Urinary bladder (tissue), 3 donors: ENCODE measurements at regions not wholly inside any gene's neighbourhood (a gene's known extent, or its start where the extent isn't known, plus 50 kb on each side); places are given as distances from the start of the nearest gene placed in this dataset.

Source experiments
- DNase-seq: peaks from one replicate; pipeline ENCODE4 v3.0.0-alpha.2; 2015; ENCODE audit errors: extremely low spot score
- H3K27ac ChIP-seq: one replicate; pipeline ENCODE4 v1.5.1; 2013; ENCODE audit warnings: low read depth, mild to moderate bottlenecking, moderate library complexity
- H3K36me3 ChIP-seq: one replicate; pipeline ENCODE4 v1.6.1; 2013; ENCODE audit warnings: mild to moderate bottlenecking, moderate library complexity; ENCODE audit not compliant: insufficient read depth
- H3K4me1 ChIP-seq: one replicate; pipeline ENCODE4 v1.6.1; 2013; ENCODE audit warnings: mild to moderate bottlenecking, moderate library complexity; ENCODE audit not compliant: insufficient read depth
- H3K4me3 ChIP-seq: one replicate; pipeline ENCODE4 v1.5.1; 2013; ENCODE audit warnings: low read depth, low read length
- WGBS: extraction: QIAGEN DNeasy Blood & Tissue Kit; methylation state at CpG from one replicate; pipeline ENCODE4 v1.1.7; 2013; 5-methylcytosine and 5-hydroxymethylcytosine counted together
- donor health status: healthy with polysubstance abuse.
- donor health status: healthy.

- no peaks in the 10 kb centered on the region for H3K36me3 ChIP-seq
- no peak overlapping the region for H3K4me3 ChIP-seq
These were observed 84.8 kb downstream of the ING1 start for GRCh38 chr13:110798081-110798994.

GRCh38 chr13:110799246-110800236, 86.0 kb downstream of the ING1 start:
- H3K4me3 ChIP-seq: no peak overlapping the region
- H3K4me1 ChIP-seq: no peaks in the 10 kb centered on the region
- DNase-seq: peak; percentile 80
- H3K36me3 ChIP-seq: no peaks in the 10 kb centered on the region
- 30% methylated on average over 30 of the region's 30 CpGs for WGBS
- no peak overlapping the region for H3K27ac ChIP-seq

More at GRCh38 chr13:110798081-110798994, 84.8 kb downstream of the ING1 start:
- DNase-seq: no peak
- 86% methylated on average over 18 of the region's 18 CpGs for WGBS
- H3K4me1 ChIP-seq: no peaks in the 10 kb centered on the region
- H3K27ac ChIP-seq: no peak overlapping the region

GRCh38 chr13:110801044-110801443, 87.5 kb downstream of the ING1 start:
- Histone ChIP-seq H3K4me1 (no peaks in the 10 kb centered on the region), H3K36me3 (no peaks in the 10 kb centered on the region), H3K4me3 (no peak overlapping the region), H3K27ac (no peak overlapping the region)
- 68% methylated on average over 7 of the region's 7 CpGs for WGBS
- no peak for DNase-seq

- no peak overlapping the region for H3K27ac ChIP-seq
- peak; percentile 31 for DNase-seq
- H3K36me3 ChIP-seq: no peaks in the 10 kb centered on the region
- H3K4me3 ChIP-seq: no peak overlapping the region
- H3K4me1 ChIP-seq: no peaks in the 10 kb centered on the region
- WGBS: 40% methylated on average over 5 of the region's 5 CpGs
These were observed 88.8 kb downstream of the ING1 start for GRCh38 chr13:110802260-110802659.

GRCh38 chr13:110806636-110807035, 93.1 kb downstream of the ING1 start:
- Histone ChIP-seq H3K4me1 (no peaks in the 10 kb centered on the region), H3K27ac (no peak overlapping the region), H3K4me3 (no peak overlapping the region), H3K36me3 (no peaks in the 10 kb centered on the region)
- 97% methylated on average over 4 of the region's 4 CpGs for WGBS
- DNase-seq: no peak

- no peak overlapping the region for H3K4me3 ChIP-seq
- WGBS: 95% methylated on average over 1 of the region's 1 CpG
- no peaks in the 10 kb centered on the region for H3K36me3 ChIP-seq
- peaks cover 2% of the 10 kb centered on the region for H3K4me1 ChIP-seq
- no peak overlapping the region for H3K27ac ChIP-seq
- DNase-seq: no peak
These were observed 94.0 kb downstream of the ING1 start for GRCh38 chr13:110807546-110807945.

- Histone ChIP-seq H3K27ac (no peak overlapping the region), H3K4me3 (no peak overlapping the region), H3K4me1 (peaks cover 2% of the 10 kb centered on the region), H3K36me3 (no peaks in the 10 kb centered on the region)
- 74% methylated on average over 4 of the region's 4 CpGs for WGBS
- no peak for DNase-seq
These were observed 94.6 kb downstream of the ING1 start for GRCh38 chr13:110808138-110808537.

GRCh38 chr13:110809871-110810486, 96.5 kb downstream of the ING1 start:
- no peak for DNase-seq
- no peaks in the 10 kb centered on the region for H3K36me3 ChIP-seq
- 56% methylated on average over 10 of the region's 10 CpGs for WGBS
- no peak overlapping the region for H3K27ac ChIP-seq
- peaks cover 2% of the 10 kb centered on the region for H3K4me1 ChIP-seq
- H3K4me3 ChIP-seq: no peak overlapping the region

GRCh38 chr13:110811008-110811720, 97.7 kb downstream of the ING1 start:
- no peak for DNase-seq
- WGBS: 77% methylated on average over 16 of the region's 16 CpGs

GRCh38 chr13:110811771-110812120, 98.2 kb downstream of the ING1 start:
- WGBS: 72% methylated on average over 8 of the region's 8 CpGs
- Histone ChIP-seq H3K4me1 (peaks cover 2% of the 10 kb centered on the region), H3K4me3 (no peak overlapping the region), H3K27ac (no peak overlapping the region), H3K36me3 (no peaks in the 10 kb centered on the region)
- no peak for DNase-seq

More at GRCh38 chr13:110811008-110811720, 97.7 kb downstream of the ING1 start:
- Histone ChIP-seq H3K36me3 (no peaks in the 10 kb centered on the region), H3K27ac (no peak overlapping the region), H3K4me3 (no peak overlapping the region), H3K4me1 (peaks cover 2% of the 10 kb centered on the region)

- Histone ChIP-seq H3K4me3 (no peak overlapping the region), H3K27ac (no peak overlapping the region), H3K4me1 (peaks cover 2% of the 10 kb centered on the region), H3K36me3 (no peaks in the 10 kb centered on the region)
- 28% methylated on average over 48 of the region's 48 CpGs for WGBS
- DNase-seq: no peak
These were observed 98.8 kb downstream of the ING1 start for GRCh38 chr13:110812121-110812868.

- no peak overlapping the region for H3K4me3 ChIP-seq
- H3K4me1 ChIP-seq: peaks cover 2% of the 10 kb centered on the region
- no peak overlapping the region for H3K27ac ChIP-seq
- no peak for DNase-seq
- 55% methylated on average over 84 of the region's 84 CpGs for WGBS
- H3K36me3 ChIP-seq: no peaks in the 10 kb centered on the region
These were observed 99.6 kb downstream of the ING1 start for GRCh38 chr13:110812869-110813645.
